ENCODE measurements at regions not wholly inside any gene's neighbourhood (a gene's known extent, or its start where the extent isn't known, plus 50 kb on each side); places are given as distances from the start of the nearest gene placed in this dataset.

GRCh38 chr1:184163674-184164465 lies 112.3 kb downstream of the TSEN15 start:
- H3K9me3 ChIP-seq, result no peaks in the 10 kb centered on the region
- DNase-seq (ENCODE audit: extremely low spot score in 2 of 2), result no peak
- H3K27me3 ChIP-seq, result no peaks in the 10 kb centered on the region
- peaks cover 16% of the 10 kb centered on the region for H3K4me1 ChIP-seq
- H3K4me3 ChIP-seq, result no peak overlapping the region
- TF ChIP-seq POLR2A (IDR thresholded peaks at IDR 0.05) (no peak), POLR2AphosphoS5 (IDR thresholded peaks at IDR 0.05; ENCODE audit: insufficient read depth in 1 of 2, low read depth in 1 of 2) (no peak)
- TF ChIP-seq, protein P1, sequence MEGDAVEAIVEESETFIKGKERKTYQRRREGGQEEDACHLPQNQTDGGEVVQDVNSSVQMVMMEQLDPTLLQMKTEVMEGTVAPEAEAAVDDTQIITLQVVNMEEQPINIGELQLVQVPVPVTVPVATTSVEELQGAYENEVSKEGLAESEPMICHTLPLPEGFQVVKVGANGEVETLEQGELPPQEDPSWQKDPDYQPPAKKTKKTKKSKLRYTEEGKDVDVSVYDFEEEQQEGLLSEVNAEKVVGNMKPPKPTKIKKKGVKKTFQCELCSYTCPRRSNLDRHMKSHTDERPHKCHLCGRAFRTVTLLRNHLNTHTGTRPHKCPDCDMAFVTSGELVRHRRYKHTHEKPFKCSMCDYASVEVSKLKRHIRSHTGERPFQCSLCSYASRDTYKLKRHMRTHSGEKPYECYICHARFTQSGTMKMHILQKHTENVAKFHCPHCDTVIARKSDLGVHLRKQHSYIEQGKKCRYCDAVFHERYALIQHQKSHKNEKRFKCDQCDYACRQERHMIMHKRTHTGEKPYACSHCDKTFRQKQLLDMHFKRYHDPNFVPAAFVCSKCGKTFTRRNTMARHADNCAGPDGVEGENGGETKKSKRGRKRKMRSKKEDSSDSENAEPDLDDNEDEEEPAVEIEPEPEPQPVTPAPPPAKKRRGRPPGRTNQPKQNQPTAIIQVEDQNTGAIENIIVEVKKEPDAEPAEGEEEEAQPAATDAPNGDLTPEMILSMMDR (IDR thresholded peaks at IDR 0.05), result no peak
- intact Hi-C loops (cut with DNase I), result no loop called here
- no peak overlapping the region for H3K27ac ChIP-seq
- H3K36me3 ChIP-seq, result no peaks in the 10 kb centered on the region

DNA sequence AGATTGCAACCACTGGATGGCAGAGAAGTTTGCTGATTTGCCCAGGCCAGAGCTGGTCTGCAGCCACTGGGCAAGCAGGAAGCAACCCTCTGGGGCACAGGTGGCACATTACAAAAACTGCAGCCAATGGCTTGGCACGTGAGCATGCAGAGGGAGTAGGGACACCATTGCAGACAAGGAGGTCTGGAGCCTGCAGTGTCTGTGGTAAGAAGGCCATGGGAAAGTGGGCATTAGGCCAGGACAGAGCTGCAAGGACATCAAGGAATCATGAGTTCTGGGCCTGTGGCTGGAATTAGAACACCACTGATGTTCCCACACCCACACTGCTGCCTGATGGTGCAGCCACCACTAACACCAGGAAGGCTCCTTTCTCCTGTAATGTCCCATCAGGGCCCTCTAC lies 113.0 kb downstream of the TSEN15 start:
- Histone ChIP-seq H3K27me3 (no peaks in the 10 kb centered on the region), H3K36me3 (no peaks in the 10 kb centered on the region), H3K9me3 (no peaks in the 10 kb centered on the region), H3K4me1 (peaks cover 16% of the 10 kb centered on the region), H3K4me3 (no peak overlapping the region), H3K27ac (no peak overlapping the region)
- intact Hi-C loops (cut with DNase I), result no loop called here
- TF ChIP-seq, protein P1 (IDR thresholded peaks at IDR 0.05), result no peak
- TF ChIP-seq POLR2AphosphoS5 (IDR thresholded peaks at IDR 0.05; ENCODE audit: insufficient read depth in 1 of 2, low read depth in 1 of 2) (no peak), POLR2A (IDR thresholded peaks at IDR 0.05) (no peak)
- no peak for DNase-seq (ENCODE audit: extremely low spot score in 2 of 2)

GRCh38 chr1:184166485-184166884 lies 115.0 kb downstream of the TSEN15 start:
- no peak for DNase-seq (ENCODE audit: extremely low spot score in 2 of 2)
- H3K9me3 ChIP-seq, result no peaks in the 10 kb centered on the region
- peaks cover 8% of the 10 kb centered on the region for H3K4me1 ChIP-seq
- no peaks in the 10 kb centered on the region for H3K27me3 ChIP-seq
- TF ChIP-seq POLR2A (IDR thresholded peaks at IDR 0.05) (no peak), POLR2AphosphoS5 (IDR thresholded peaks at IDR 0.05; ENCODE audit: insufficient read depth in 1 of 2, low read depth in 1 of 2) (no peak)
- TF ChIP-seq, protein P1 (IDR thresholded peaks at IDR 0.05), result no peak
- intact Hi-C loops (cut with DNase I), result no loop called here
- no peak overlapping the region for H3K27ac ChIP-seq
- H3K4me3 ChIP-seq, result no peak overlapping the region
- no peaks in the 10 kb centered on the region for H3K36me3 ChIP-seq

GRCh38 chr1:184167352-184167751 lies 115.8 kb downstream of the TSEN15 start:
- Histone ChIP-seq H3K4me1 (no peaks in the 10 kb centered on the region), H3K9me3 (no peaks in the 10 kb centered on the region), H3K36me3 (no peaks in the 10 kb centered on the region), H3K27ac (no peak overlapping the region), H3K4me3 (no peak overlapping the region), H3K27me3 (no peaks in the 10 kb centered on the region)
- DNase-seq (ENCODE audit: extremely low spot score in 2 of 2), result no peak
- TF ChIP-seq POLR2AphosphoS5 (IDR thresholded peaks at IDR 0.05; ENCODE audit: insufficient read depth in 1 of 2, low read depth in 1 of 2) (no peak), POLR2A (IDR thresholded peaks at IDR 0.05) (no peak)
- TF ChIP-seq, protein P1 (IDR thresholded peaks at IDR 0.05), result no peak
- intact Hi-C loops (cut with DNase I), result no loop called here

- no peaks in the 10 kb centered on the region for H3K4me1 ChIP-seq
- H3K27ac ChIP-seq, result no peak overlapping the region
- DNase-seq (ENCODE audit: extremely low spot score in 2 of 2), result no peak
- H3K36me3 ChIP-seq, result no peaks in the 10 kb centered on the region
- no peaks in the 10 kb centered on the region for H3K9me3 ChIP-seq
- intact Hi-C loops (cut with DNase I), result no loop called here
- no peak for TF ChIP-seq POLR2A (IDR thresholded peaks at IDR 0.05)
- TF ChIP-seq POLR2AphosphoS5 (IDR thresholded peaks at IDR 0.05; ENCODE audit: insufficient read depth in 1 of 2, low read depth in 1 of 2), result no peak
- TF ChIP-seq, protein P1 (IDR thresholded peaks at IDR 0.05), result no peak
- no peak overlapping the region for H3K4me3 ChIP-seq
- H3K27me3 ChIP-seq, result no peaks in the 10 kb centered on the region
Observed at GRCh38 chr1:184170719-184171118, 119.2 kb downstream of the TSEN15 start.

All from vagina (tissue), 2 donors.